NCI-H2029 treated with DMSO at 0.1 percent for 48 hours (cell line): ENCODE measurements at regions not wholly inside any gene's neighbourhood (a gene's known extent, or its start where the extent isn't known, plus 50 kb on each side); places are given as distances from the start of the nearest gene placed in this dataset.
A peak's percentile ranks its signal among the peaks of the same experiment; 100 is the strongest.

Experiments used
- DNase-seq: peaks from one replicate; lab custom pipeline; 2025; lab: John Stamatoyannopoulos, UW

DNA sequence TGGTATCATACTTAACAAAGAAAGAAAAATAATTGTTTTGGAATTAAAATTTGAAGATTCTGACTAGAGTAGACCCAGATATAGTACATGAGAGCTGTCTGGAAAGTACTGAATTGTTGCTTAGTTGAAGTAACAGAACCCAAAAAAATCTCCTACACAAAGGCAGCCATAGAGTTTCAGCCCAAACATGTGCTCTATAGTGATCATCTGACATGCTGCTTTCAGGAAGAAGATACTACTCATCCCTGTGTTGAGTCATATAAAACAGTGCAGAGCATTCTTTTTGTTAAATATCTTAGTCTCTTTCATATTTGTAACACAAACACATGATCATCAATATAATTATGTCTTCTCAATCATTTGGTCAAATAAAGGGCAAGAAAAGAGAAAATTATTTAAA, 84.8 kb upstream of the PTPRM start:
- DNase-seq = no peak

DNA sequence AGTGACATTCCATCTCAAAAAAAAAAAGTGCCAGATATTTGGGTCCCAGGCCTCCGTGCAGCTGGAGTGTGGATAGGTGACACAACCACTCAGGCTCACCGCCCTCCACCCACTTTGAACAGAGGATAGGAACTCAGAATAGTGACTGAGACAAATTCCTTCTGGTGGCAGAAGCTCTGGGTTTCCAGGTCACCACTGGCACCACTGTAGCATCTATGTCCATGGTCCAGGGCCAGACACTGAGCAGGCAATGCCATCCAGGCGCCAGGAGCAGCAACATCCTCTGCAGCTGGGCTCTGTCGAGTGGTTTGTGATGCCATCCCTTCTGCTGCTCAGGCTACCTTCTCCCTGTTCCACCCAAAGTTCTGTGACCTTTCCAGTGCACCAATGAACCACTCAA, 81.5 kb upstream of the PTPRM start:
- DNase-seq = no peak

DNA sequence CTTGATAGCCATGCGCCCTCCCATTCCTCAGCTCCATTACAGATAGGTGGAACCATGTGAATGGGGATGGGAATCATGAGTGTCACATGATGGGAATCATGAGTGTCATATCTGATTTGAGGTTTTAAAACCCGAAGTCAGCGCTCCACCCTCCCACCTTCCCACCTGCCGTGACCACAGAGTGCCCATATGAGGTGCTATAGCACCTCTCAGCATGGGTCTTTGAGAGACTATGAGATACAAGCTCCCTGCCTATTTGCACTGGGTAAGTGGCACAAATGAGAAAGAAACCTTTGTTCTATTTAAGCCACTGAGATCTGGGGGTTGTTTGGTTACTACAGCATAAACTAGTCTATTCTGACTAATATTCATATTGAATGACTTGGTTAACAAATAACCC, 78.5 kb upstream of the PTPRM start:
- no peak for DNase-seq

DNA sequence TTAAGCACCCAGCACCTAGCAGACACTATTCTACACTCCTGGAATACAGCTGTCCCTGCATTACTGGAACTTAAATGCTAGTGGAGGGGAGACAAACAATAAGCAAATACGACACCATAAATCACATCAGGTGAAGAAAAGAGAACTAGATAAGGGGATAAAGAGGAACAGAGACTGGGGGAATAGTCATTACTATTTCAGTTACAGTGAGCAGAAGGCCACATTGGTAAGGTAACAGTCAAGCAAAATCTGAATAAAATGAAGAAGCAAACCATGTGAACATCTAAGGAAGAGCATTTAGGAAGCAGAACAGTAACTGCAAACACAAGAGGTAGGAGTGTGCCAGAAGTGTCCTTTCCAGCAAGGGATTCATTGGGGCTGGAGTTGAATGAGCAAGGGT, 77.0 kb upstream of the PTPRM start:
- DNase-seq = no peak

DNA sequence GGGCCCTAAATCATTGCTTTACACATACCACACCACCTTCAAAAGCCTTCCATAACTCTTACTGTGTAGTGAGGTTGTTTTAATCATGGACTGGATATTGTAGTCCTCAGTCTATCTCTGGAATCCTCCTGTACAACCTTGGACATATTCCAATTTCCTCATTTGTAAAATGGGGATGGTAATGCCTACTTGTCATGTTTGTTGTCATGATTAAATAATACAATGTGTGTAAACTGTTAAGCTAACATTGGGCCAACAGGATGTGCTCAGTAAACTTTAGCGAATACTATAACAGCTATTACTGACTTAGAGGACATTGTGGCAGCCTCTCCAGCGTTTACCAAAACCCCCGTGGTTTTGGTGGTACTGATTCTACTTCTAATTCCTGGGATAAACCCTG, 74.7 kb upstream of the PTPRM start:
- peak; percentile 2 for DNase-seq

DNA sequence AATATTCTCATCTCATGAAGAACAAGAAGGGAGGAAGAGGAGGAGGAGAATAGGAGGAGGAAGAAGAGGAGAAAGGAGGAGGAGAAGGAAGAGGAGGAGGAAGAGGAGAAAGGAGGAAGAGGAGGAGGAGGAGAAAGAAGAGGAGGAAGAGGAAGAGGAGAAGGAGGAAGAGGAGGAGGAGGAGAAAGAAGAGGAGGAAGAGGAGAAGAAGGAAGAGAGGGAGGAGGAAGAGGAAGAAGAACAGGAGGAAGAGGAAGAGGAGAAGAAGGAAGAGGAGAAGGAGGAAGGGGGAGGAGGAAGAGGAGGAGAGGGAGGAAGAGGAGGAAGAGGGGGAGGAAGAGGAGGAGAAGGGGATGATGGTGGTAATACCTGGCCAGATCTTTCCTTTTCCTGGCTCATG, 70.0 kb upstream of the PTPRM start:
- DNase-seq = no peak

DNA sequence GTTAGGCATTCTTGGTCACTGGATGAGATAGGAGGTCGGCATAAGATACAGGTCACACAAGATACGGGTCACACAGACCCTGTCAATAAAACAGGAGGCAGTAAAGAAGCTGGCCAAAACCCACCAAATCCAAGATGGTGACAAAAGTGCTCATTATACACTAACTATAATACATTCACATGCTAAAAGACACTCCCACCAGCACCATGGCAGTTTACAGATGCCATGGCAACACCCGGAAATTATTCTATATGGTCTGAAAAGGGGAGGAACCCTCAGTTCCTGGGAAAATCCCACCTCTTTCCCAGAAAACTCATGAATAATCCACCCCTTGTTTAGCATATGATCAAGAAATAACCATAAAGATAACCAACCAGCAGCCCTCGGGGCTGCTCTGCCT, 56.0 kb upstream of the PTPRM start:
- DNase-seq = no peak

DNA sequence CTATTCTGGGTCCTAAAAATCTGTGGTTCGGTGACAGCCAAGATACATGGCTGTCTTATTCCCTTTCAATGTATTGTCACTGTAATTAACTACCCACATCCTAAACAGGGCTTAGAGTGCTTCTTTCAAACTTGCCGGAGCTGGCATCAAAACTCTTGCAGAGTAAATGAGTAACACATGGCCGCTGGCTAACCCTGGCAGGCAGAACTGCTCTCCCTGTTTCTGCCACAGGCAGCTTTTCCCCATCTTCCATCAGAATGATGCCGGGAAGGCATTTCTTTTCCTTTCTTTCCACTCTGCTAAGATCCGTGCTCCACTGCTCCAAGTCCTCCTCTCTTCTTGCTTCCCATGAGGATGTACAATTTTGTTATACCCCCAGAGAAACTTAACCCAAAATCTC, 54.8 kb upstream of the PTPRM start:
- DNase-seq = no peak

DNA sequence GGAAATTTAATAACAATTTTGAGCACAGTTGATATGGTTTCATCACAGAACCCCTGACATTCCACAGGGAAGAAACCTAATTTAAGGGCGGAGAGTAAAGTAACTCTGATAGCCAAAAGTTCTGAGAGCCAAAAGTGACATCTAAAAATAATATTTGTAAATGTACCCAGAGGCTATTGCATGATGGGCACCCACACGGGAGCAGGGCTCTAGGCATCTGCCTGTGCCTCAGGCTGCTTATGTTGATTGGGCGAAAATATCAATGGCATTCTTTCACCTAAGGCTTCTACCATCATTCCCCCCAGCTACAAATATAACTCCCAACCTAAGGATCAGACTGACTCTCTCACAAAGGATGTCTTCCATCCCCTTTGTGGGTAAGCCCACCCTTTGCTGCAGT, 54.1 kb upstream of the PTPRM start:
- no peak for DNase-seq

DNA sequence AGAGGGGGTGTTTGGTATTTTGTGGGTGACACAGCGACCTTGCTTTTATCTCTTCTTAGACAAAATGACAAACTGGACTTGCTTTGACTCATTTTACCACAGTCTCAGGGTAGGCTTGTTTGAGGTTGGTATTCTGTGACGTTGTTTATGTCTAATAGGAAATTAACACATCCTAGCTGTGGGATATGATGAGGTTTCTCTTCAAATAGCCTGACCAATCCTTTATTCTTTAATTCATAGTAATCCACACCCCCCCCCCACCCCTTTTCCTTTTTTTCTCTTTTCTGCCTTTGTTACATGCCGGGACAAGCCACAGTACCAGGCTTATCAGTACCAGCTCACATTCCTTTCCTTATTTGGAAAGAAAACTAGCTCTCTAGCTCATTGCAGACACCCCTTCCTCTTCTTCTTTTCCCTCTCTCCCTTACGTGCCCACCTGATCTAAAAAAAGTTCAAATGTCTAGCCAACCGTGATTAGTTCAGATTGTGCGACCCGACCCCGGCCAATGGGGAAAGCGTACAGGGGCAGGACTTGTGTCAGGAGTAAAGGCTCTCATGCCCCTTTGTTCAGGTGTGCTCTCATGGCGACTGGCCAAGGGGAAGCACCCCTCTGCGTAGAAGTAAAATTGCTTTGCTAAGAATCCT, 52.2 kb upstream of the PTPRM start:
- no peak for DNase-seq

DNA sequence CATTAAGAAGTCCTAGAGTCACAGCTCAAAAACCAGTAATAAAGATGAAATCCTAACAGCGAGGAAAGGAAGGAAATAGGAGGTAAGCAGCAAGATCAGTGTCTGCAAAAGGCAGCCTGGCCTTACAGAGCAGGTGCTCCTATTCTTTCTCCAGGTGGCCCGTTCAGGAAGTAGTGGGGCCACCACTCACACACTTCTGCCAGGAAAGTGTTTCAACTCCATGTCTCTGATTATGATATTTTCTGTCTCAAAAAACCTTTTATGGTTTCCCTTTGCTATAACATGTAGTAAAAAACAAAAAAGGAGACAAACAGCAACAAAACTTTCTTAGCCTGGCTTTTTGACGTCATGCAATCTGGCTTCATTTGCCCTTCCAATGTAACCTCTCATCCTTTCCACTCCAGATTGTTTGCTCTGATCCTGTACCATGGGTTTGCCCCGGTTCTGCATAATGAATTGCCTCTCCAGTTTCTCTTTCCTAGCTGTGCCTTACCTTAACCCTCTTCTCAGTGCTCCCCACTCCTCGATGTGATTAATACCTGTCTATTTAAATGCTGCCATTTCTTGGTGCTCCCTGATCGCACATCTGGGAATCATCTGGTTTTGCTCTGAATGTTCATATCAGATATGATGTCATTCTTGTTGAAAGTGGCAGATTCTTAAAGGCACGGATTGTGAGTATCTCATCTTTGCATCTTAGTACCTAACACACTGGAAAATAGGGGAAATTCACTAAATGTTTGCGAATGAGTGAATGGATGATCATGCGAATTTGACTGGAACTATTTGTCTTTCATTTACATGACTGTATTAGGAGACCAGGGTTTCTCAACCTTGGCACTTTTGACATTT, 50.6 kb upstream of the PTPRM start:
- DNase-seq = peak; percentile 35
